Body of pancreas (tissue), 4 donors: ENCODE measurements at regions not wholly inside any gene's neighbourhood (a gene's known extent, or its start where the extent isn't known, plus 50 kb on each side); places are given as distances from the start of the nearest gene placed in this dataset.

ENCODE experiments used
- ATAC-seq: fragments of 150-250 bp; one replicate; pipeline ENCODE4 v1.9.1; 2016
- DNase-seq, 4 donors: peaks; one replicate each; pipeline ENCODE4 v3.0.0-alpha.2; 2019
- H3K27ac ChIP-seq, 4 donors: fragments of 200-600 bp; sonication (generic); 1 replicate in 3 of 4; 2 replicates in 1 of 4; pipeline versions ENCODE4 v1.5.1 to v1.6.1; 2016 to 2019; ENCODE audit warnings: mild to moderate bottlenecking in 1 of 4, mixed read lengths in 1 of 4, moderate library complexity in 1 of 4
- H3K27me3 ChIP-seq, 2 donors: fragments of 200-600 bp; sonication (generic); one replicate each; pipeline ENCODE4 v1.6.0; 2016; ENCODE audit warnings: mild to moderate bottlenecking in 1 of 2
- H3K36me3 ChIP-seq, 2 donors: fragments of 200-600 bp; sonication (generic); replicated peaks in 1 of 2; 2 replicates each; pipeline ENCODE4 v1.5.1; 2016; ENCODE audit warnings: low read depth in 2 of 2; ENCODE audit not compliant: insufficient read depth in 1 of 2
- H3K4me1 ChIP-seq: fragments of 200-600 bp; sonication (generic); one replicate; pipeline ENCODE4 v1.6.0; 2016
- H3K4me3 ChIP-seq, 2 donors: fragments of 200-600 bp; sonication (generic); 1 replicate in 1 of 2; 2 replicates in 1 of 2; pipeline ENCODE4 v1.5.1; 2016 to 2019
- H3K9me3 ChIP-seq, 3 donors: fragments of 200-600 bp; sonication (generic); 1 replicate in 2 of 3; 2 replicates in 1 of 3; pipeline ENCODE4 v1.5.1; 2016
- CTCF ChIP-seq, 7 experiments: fragments of 450-650 bp in 4 of 7; fragments of 200-600 bp in 3 of 7; sonication (generic) in 3 of 7; IDR thresholded peaks; one replicate each; pipeline ENCODE4 v1.5.1; 2016 to 2019; ENCODE audit warnings: antibody characterized with exemption in 7 of 7
- POLR2A ChIP-seq, 3 donors: fragments of 450-650 bp; IDR thresholded peaks; one replicate each; pipeline ENCODE4 v1.6.1; 2016; ENCODE audit warnings: antibody characterized with exemption in 3 of 3, mild to moderate bottlenecking in 2 of 3
- WGBS, 2 donors: methylation state at CpG; one replicate each; pipeline ENCODE4 v1.1.5; 2017; 5-methylcytosine and 5-hydroxymethylcytosine counted together
- intact Hi-C: fragments of 100-400 bp; cut with DNase I; formaldehyde crosslinking; loops from one replicate; pipeline ENCODE4 v1.15.1; 2023

DNA sequence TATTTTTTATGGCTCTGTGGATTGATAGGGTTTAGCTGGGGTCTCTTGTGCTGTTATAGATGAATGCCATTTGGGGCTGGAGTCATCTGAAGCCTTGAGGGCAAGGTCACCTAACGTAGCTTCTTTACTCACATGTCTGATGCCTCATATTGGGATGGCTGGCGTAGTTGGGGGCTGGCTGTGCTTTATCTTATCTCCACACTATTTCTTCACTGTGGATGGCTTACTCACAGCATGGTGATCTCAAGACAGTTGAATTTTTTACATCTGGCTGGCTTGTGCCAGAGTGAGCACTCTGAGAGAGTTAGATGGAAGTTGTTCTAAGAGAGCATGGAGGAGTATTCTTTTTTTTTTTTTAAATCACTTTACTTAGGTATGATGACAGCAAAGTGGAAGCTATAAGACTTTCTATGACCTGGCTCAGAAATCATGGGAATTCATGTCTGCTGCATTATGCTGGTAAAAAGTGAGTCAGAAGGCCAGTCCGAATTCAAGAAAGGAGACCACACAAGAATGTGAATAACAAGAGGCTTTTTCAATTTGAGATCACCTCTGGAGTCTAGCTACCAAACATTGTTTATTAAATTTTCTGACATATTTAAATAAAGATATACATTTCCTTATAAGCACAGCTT lies 252.4 kb upstream of the TPK1 start:
- WGBS, 2 donors = 30 to 35% methylated on average over 3 of the region's 3 CpGs
- no peak for ATAC-seq
- Histone ChIP-seq H3K9me3 (no peaks in the 10 kb centered on the region), H3K4me1 (no peaks in the 10 kb centered on the region), H3K27ac (no peak overlapping the region), H3K36me3 (no peaks in the 10 kb centered on the region), H3K4me3 (no peak overlapping the region), H3K27me3 (no peaks in the 10 kb centered on the region)
- TF ChIP-seq POLR2A (IDR thresholded peaks at IDR 0.05) = no peak
- TF ChIP-seq CTCF (IDR thresholded peaks at IDR 0.05) = no peak
- no peak for DNase-seq
- intact Hi-C loops = no loop called here

- H3K27me3 ChIP-seq = no peaks in the 10 kb centered on the region
These were observed 246.7 kb upstream of the TPK1 start for GRCh38 chr7:145082366-145083161.

GRCh38 chr7:145065473-145065872 lies 229.6 kb upstream of the TPK1 start:
- H3K4me1 ChIP-seq = no peaks in the 10 kb centered on the region
- DNase-seq = no peak
- no peak overlapping the region for H3K4me3 ChIP-seq
- intact Hi-C loops = no loop called here
- H3K9me3 ChIP-seq = no peaks in the 10 kb centered on the region
- no peak overlapping the region for H3K27ac ChIP-seq
- H3K27me3 ChIP-seq = no peaks in the 10 kb centered on the region
- 48 to 50% methylated on average over 2 of the region's 2 CpGs for WGBS, 2 donors
- TF ChIP-seq CTCF (IDR thresholded peaks at IDR 0.05) = no peak
- no peak for TF ChIP-seq POLR2A (IDR thresholded peaks at IDR 0.05)
- no peak for ATAC-seq
- no peaks in the 10 kb centered on the region for H3K36me3 ChIP-seq

More at GRCh38 chr7:145082366-145083161, 246.7 kb upstream of the TPK1 start:
- ATAC-seq (no peak), DNase-seq (no peak)
- H3K4me1 ChIP-seq = no peaks in the 10 kb centered on the region
- no peaks in the 10 kb centered on the region for H3K9me3 ChIP-seq
- TF ChIP-seq CTCF (IDR thresholded peaks at IDR 0.05) (no peak), POLR2A (IDR thresholded peaks at IDR 0.05) (no peak)
- no peak overlapping the region for H3K4me3 ChIP-seq
- no peaks in the 10 kb centered on the region for H3K36me3 ChIP-seq
- intact Hi-C loops = no loop called here
- 66 to 81% methylated on average over 4 to 6 of the region's 6 CpGs for whole genome bisulfite sequencing, 2 donors
- H3K27ac ChIP-seq = no peak overlapping the region

GRCh38 chr7:145064114-145064513 lies 228.3 kb upstream of the TPK1 start:
- ATAC-seq (no peak), DNase-seq (no peak)
- intact Hi-C loops = no loop called here
- H3K9me3 ChIP-seq = no peaks in the 10 kb centered on the region
- TF ChIP-seq CTCF (IDR thresholded peaks at IDR 0.05) (no peak), POLR2A (IDR thresholded peaks at IDR 0.05) (no peak)
- 42 to 51% methylated on average over 4 of the region's 4 CpGs for WGBS, 2 donors
- no peaks in the 10 kb centered on the region for H3K27me3 ChIP-seq
- H3K27ac ChIP-seq = no peak overlapping the region
- no peak overlapping the region for H3K4me3 ChIP-seq
- H3K4me1 ChIP-seq = no peaks in the 10 kb centered on the region
- no peaks in the 10 kb centered on the region for H3K36me3 ChIP-seq
